Type B pancreatic cell (in vitro differentiated cells): ENCODE measurements at regions not wholly inside any gene's neighbourhood (a gene's known extent, or its start where the extent isn't known, plus 50 kb on each side); places are given as distances from the start of the nearest gene placed in this dataset.
A peak's percentile ranks its signal among the peaks of the same experiment; 100 is the strongest.

Experiments used
- DNase-seq: peaks from one replicate; pipeline ENCODE4 v3.0.0; 2021; ENCODE audit warnings: mixed read lengths; ENCODE audit not compliant: unreplicated experiment; ENCODE audit errors: extremely low spot score
- H3K27ac Mint-ChIP-seq: 2 replicates; pipeline ENCODE4 v1.8.0; 2021; ENCODE audit warnings: mild to moderate bottlenecking, mixed read lengths
- H3K27me3 Mint-ChIP-seq: 2 replicates; pipeline ENCODE4 v1.8.0; 2021; ENCODE audit warnings: mixed read lengths
- H3K36me3 Mint-ChIP-seq: 2 replicates; pipeline ENCODE4 v1.8.0; 2021; ENCODE audit warnings: mixed read lengths
- H3K4me1 Mint-ChIP-seq: one replicate; pipeline ENCODE4 v1.8.0; 2021; ENCODE audit warnings: mixed read lengths; ENCODE audit not compliant: unreplicated experiment
- H3K4me3 Mint-ChIP-seq: 2 replicates; pipeline ENCODE4 v1.8.0; 2021; ENCODE audit warnings: mild to moderate bottlenecking, mixed read lengths
- H3K9me3 Mint-ChIP-seq: 2 replicates; pipeline ENCODE4 v1.8.0; 2021; ENCODE audit warnings: mixed read lengths
- TF ChIP-seq, protein P1 (sequence below): fragments of 200-600 bp; sonication (generic); conservative IDR thresholded peaks from 2 replicates; pipeline ENCODE4 v1.5.0; 2021; ENCODE audit warnings: antibody characterized with exemption, mild to moderate bottlenecking

DNA sequence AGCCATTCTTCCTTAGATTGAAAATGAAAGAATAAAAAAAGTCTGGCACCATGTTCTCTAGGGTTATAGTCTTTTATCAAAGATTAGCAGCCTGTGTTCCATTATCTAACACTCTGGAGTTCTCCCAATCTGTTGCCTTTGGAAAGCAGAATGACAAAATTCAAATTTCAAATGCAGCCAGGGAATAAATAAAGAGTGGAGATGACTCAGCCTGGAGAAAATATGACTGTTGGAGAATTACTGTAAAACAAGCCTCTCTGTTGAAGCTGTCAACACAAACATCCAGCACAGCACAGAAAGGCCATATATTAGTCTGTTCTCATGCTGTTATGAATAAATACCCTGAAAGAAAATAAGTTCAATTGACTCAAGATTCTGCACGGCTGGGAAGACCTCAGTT is 650.5 kb upstream of the SLC10A2 start:
- Mint-ChIP-seq H3K4me3 (no peak overlapping the region), H3K27ac (no peak overlapping the region), H3K9me3 (no peaks in the 10 kb centered on the region), H3K36me3 (no peaks in the 10 kb centered on the region), H3K27me3 (no peaks in the 10 kb centered on the region), H3K4me1 (no peaks in the 10 kb centered on the region)
- TF ChIP-seq, protein P1, sequence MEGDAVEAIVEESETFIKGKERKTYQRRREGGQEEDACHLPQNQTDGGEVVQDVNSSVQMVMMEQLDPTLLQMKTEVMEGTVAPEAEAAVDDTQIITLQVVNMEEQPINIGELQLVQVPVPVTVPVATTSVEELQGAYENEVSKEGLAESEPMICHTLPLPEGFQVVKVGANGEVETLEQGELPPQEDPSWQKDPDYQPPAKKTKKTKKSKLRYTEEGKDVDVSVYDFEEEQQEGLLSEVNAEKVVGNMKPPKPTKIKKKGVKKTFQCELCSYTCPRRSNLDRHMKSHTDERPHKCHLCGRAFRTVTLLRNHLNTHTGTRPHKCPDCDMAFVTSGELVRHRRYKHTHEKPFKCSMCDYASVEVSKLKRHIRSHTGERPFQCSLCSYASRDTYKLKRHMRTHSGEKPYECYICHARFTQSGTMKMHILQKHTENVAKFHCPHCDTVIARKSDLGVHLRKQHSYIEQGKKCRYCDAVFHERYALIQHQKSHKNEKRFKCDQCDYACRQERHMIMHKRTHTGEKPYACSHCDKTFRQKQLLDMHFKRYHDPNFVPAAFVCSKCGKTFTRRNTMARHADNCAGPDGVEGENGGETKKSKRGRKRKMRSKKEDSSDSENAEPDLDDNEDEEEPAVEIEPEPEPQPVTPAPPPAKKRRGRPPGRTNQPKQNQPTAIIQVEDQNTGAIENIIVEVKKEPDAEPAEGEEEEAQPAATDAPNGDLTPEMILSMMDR, result no peak
- no peak for DNase-seq

DNA sequence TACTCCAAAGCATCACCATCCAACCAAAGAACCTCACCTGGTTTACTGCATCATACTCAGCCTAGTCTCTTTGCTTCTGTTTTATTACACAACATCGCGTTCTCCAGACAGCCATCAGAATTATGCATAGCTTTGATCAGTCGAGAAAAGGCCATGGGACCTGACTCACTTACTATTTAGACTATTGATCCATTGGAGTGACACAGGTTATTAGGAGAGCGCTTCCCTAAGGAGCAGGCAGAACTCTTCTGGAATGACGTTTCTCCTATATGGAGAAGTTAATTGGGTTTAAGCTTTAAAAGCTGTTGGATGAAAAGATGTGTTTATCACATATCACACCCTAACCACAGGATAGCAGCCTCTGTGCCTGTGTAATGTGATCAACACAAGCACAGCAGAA is 649.1 kb upstream of the SLC10A2 start:
- no peaks in the 10 kb centered on the region for H3K27me3 Mint-ChIP-seq
- H3K9me3 Mint-ChIP-seq, result no peaks in the 10 kb centered on the region
- H3K4me3 Mint-ChIP-seq, result no peak overlapping the region
- no peaks in the 10 kb centered on the region for H3K36me3 Mint-ChIP-seq
- no peak overlapping the region for H3K27ac Mint-ChIP-seq
- TF ChIP-seq, protein P1, result no peak
- H3K4me1 Mint-ChIP-seq, result no peaks in the 10 kb centered on the region
- DNase-seq, result no peak

DNA sequence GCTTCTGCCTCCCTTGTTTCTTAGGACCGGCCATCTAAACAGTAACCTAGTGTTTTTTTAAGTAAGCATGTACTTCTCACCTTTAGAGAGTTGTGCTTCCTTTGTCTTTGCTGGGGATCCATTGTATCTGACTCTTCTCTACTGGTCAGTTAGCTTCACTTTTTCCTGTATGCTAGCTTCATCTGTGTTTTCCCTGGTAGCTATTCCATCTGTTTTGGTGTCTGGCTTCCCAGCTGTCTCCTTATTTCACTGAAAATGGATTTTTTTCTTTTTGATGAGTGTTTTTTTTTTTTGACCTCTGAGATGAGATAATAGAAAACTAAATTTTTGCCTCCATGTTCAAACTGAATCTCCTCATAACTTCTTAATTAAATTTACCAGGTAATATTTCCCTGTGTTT is 637.0 kb upstream of the SLC10A2 start:
- Mint-ChIP-seq H3K27ac (no peak overlapping the region), H3K36me3 (no peaks in the 10 kb centered on the region), H3K9me3 (peaks cover 10% of the 10 kb centered on the region), H3K4me3 (no peak overlapping the region), H3K27me3 (no peaks in the 10 kb centered on the region), H3K4me1 (no peaks in the 10 kb centered on the region)
- DNase-seq, result no peak
- TF ChIP-seq, protein P1, result no peak

DNA sequence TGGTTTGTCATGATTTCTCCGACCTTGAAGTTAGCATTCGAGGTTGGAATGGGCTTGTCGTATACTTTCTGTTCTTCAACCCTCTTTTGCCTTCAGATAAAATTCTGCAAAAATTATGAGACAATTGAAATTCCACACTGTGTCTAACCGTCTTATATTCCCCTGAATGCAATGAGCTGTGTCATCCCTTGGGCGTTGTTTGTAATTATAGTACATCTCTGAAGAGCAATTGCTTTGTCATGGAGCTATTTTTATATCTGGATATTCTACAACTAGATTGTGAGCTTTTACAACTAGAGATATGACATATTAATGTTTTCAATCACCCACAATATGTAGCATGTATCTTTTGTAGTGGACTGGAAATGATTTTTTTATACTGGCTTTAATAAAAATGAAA is 631.8 kb upstream of the SLC10A2 start:
- DNase-seq, result no peak
- TF ChIP-seq, protein P1, result no peak
- no peaks in the 10 kb centered on the region for H3K4me1 Mint-ChIP-seq

DNA sequence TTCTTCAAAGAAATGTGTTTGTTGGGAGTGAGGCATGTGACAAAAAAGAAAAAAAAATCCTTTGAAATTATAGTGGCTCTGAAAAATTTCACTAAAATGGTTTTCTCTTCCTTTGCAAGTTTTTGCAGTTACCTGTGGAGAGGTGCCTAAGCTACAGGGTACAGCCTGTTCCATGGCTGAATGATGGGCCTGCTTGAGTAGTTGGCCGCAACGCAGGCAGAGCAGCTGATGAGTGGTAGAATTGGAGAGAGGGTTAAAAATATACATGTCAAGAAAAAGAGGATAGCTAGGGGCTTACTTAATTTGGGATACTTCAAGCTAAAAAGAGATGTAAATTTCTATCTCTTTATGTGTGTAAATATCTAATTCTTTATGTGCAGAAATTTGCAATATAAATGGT is 629.1 kb upstream of the SLC10A2 start:
- Mint-ChIP-seq H3K4me1 (no peaks in the 10 kb centered on the region), H3K27ac (no peak overlapping the region)

More for the DNA sequence above, 631.8 kb upstream of the SLC10A2 start:
- Mint-ChIP-seq H3K36me3 (no peaks in the 10 kb centered on the region), H3K4me3 (peak overlapping the region; percentile 62), H3K27me3 (no peaks in the 10 kb centered on the region), H3K27ac (peak overlapping the region; percentile 69), H3K9me3 (peaks cover 17% of the 10 kb centered on the region)

More for the DNA sequence above, 629.1 kb upstream of the SLC10A2 start:
- Mint-ChIP-seq H3K4me3 (no peak overlapping the region), H3K36me3 (no peaks in the 10 kb centered on the region), H3K9me3 (peaks cover 13% of the 10 kb centered on the region), H3K27me3 (no peaks in the 10 kb centered on the region)
- DNase-seq, result no peak
- TF ChIP-seq, protein P1, result no peak
